Neuronal stem cell (in vitro differentiated cells): ENCODE measurements at regions not wholly inside any gene's neighbourhood (a gene's known extent, or its start where the extent isn't known, plus 50 kb on each side); places are given as distances from the start of the nearest gene placed in this dataset.

ENCODE experiments used
- DNase-seq: peaks from one replicate; pipeline ENCODE4 v3.0.0-alpha.2; 2013; ENCODE audit warnings: low spot score
- H2AFZ ChIP-seq: one replicate; pipeline ENCODE4 v1.6.1; 2013; ENCODE audit warnings: mild to moderate bottlenecking, low read length, inconsistent platforms
- H2AK5ac ChIP-seq: 2 replicates; pipeline ENCODE4 v1.6.1; 2013; ENCODE audit warnings: low read depth, mild to moderate bottlenecking, inconsistent platforms, low read length, moderate library complexity, mixed read lengths
- H2BK120ac ChIP-seq: 2 replicates; pipeline ENCODE4 v1.6.1; 2013; ENCODE audit warnings: low read depth, mild to moderate bottlenecking, inconsistent platforms, low read length, moderate library complexity, mixed read lengths
- H2BK12ac ChIP-seq: one replicate; pipeline ENCODE4 v1.6.1; 2013; ENCODE audit warnings: low read length, inconsistent platforms
- H2BK15ac ChIP-seq: 2 replicates; pipeline ENCODE4 v1.6.1; 2013; ENCODE audit warnings: mild to moderate bottlenecking, low read length, inconsistent platforms, mixed read lengths
- H2BK5ac ChIP-seq: one replicate; pipeline ENCODE4 v1.6.1; 2013; ENCODE audit warnings: inconsistent platforms, mild to moderate bottlenecking, low read length, moderate library complexity
- H3K14ac ChIP-seq: one replicate; pipeline ENCODE4 v1.6.1; 2013; ENCODE audit warnings: low read length, inconsistent platforms
- H3K18ac ChIP-seq: 2 replicates; pipeline ENCODE4 v1.6.1; 2013; ENCODE audit warnings: low read length, inconsistent platforms
- H3K23ac ChIP-seq: 2 replicates; pipeline ENCODE4 v1.6.1; 2013; ENCODE audit warnings: low read depth, mild to moderate bottlenecking, mixed read lengths, low read length, inconsistent platforms; ENCODE audit not compliant: poor library complexity
- H3K27ac ChIP-seq: replicated peaks from 3 replicates; pipeline ENCODE4 v1.5.1; 2013; ENCODE audit warnings: low read length, inconsistent platforms
- H3K27me3 ChIP-seq, 3 experiments: 2 replicates each; pipeline ENCODE4 v1.6.1; 2013; ENCODE audit warnings: low read length in 3 of 3, mild to moderate bottlenecking in 2 of 3, inconsistent platforms in 1 of 3, low read depth in 1 of 3, mixed read lengths in 1 of 3, moderate library complexity in 1 of 3; ENCODE audit not compliant: control insufficient read depth in 3 of 3, insufficient read depth in 3 of 3
- H3K36me3 ChIP-seq, 2 donors: replicated peaks in 1 of 2; 2 replicates each; pipeline ENCODE4 v1.6.1; 2013; ENCODE audit warnings: low read length in 2 of 2; ENCODE audit not compliant: control insufficient read depth in 2 of 2, insufficient read depth in 2 of 2
- H3K4ac ChIP-seq: 2 replicates; pipeline ENCODE4 v1.6.1; 2013; ENCODE audit warnings: inconsistent platforms, mild to moderate bottlenecking, low read length, moderate library complexity
- H3K4me1 ChIP-seq, 2 donors: 1 replicate in 1 of 2; 2 replicates in 1 of 2; pipeline ENCODE4 v1.6.1; 2013; ENCODE audit warnings: low read length in 2 of 2, low read depth in 1 of 2; ENCODE audit not compliant: control insufficient read depth in 2 of 2, insufficient read depth in 1 of 2
- H3K4me2 ChIP-seq: one replicate; pipeline ENCODE4 v1.6.1; 2013; ENCODE audit warnings: mild to moderate bottlenecking, low read length, inconsistent platforms; ENCODE audit not compliant: insufficient read depth, poor library complexity, severe bottlenecking
- H3K4me3 ChIP-seq, 2 donors: 2 replicates each; pipeline ENCODE4 v1.5.1; 2013; ENCODE audit warnings: low read length in 2 of 2, mild to moderate bottlenecking in 2 of 2, inconsistent platforms in 1 of 2, moderate library complexity in 1 of 2
- H3K79me1 ChIP-seq: one replicate; pipeline ENCODE4 v1.6.1; 2013; ENCODE audit warnings: low read depth, mild to moderate bottlenecking, inconsistent platforms, low read length, moderate library complexity
- H3K9ac ChIP-seq: one replicate; pipeline ENCODE4 v1.6.1; 2013; ENCODE audit warnings: mild to moderate bottlenecking, low read depth, low read length, inconsistent platforms; ENCODE audit not compliant: poor library complexity
- H3K9me3 ChIP-seq, 2 donors: replicated peaks in 1 of 2; 2 replicates each; pipeline versions ENCODE3 to v1.6.1; 2013; ENCODE audit warnings: low read length in 2 of 2, mild to moderate bottlenecking in 2 of 2, inconsistent platforms in 1 of 2, low read depth in 1 of 2, mixed read lengths in 1 of 2, moderate library complexity in 1 of 2; ENCODE audit not compliant: control insufficient read depth in 2 of 2, insufficient read depth in 1 of 2
- H4K8ac ChIP-seq: one replicate; pipeline ENCODE4 v1.6.1; 2013; ENCODE audit warnings: low read depth, mild to moderate bottlenecking, inconsistent platforms, low read length, moderate library complexity
- H4K91ac ChIP-seq: one replicate; pipeline ENCODE4 v1.6.1; 2013; ENCODE audit warnings: low read length, low read depth, mild to moderate bottlenecking, inconsistent platforms; ENCODE audit not compliant: poor library complexity
- WGBS, 2 donors: extraction: QIAGEN DNeasy Blood & Tissue Kit; methylation state at CpG; one replicate each; pipeline ENCODE4 v1.1.7; 2013; ENCODE audit warnings: missing lambda C conversion rate in 2 of 2, mixed read lengths in 1 of 2; ENCODE audit not compliant: insufficient read length in 2 of 2, insufficient replicate concordance in 1 of 2; ENCODE audit errors: extremely low coverage in 2 of 2; 5-methylcytosine and 5-hydroxymethylcytosine counted together

DNA sequence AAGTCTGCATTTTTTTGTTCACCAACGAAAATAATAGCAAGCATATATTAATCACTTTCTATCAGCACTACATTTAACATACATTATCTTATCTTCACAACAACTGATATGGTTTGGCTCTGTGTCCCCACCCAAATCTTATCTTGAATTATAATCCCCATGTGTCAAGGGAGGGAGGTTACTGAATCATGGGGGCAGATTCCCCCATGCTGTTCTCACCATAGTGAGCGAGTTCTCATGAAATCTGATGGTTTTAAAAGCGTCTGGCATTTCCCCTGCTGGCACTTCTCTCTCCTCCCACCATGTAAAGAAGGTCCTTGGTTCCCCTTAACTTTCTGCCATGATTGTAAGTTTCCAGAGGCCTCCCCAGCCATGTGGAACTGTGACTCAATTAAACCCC is 235.7 kb upstream of the RXFP2 start:
- no peak overlapping the region for H2BK5ac ChIP-seq
- H4K91ac ChIP-seq, result no peak overlapping the region
- H3K27me3 ChIP-seq, result no peaks in the 10 kb centered on the region
- H4K8ac ChIP-seq, result no peak overlapping the region
- WGBS, 2 donors, result no CpG with 5 or more reads among the region's 3 CpGs
- H2AK5ac ChIP-seq, result no peak overlapping the region
- H3K4me3 ChIP-seq, result no peak overlapping the region
- no peak overlapping the region for H3K27ac ChIP-seq
- no peak overlapping the region for H3K4me2 ChIP-seq
- no peaks in the 10 kb centered on the region for H3K36me3 ChIP-seq
- H3K4me1 ChIP-seq, result no peaks in the 10 kb centered on the region
- no peak overlapping the region for H3K23ac ChIP-seq
- no peak overlapping the region for H3K14ac ChIP-seq
- peaks cover 2 to 4% of the 10 kb centered on the region in 2 donors for H3K9me3 ChIP-seq
- H2BK12ac ChIP-seq, result no peak overlapping the region
- no peak overlapping the region for H3K18ac ChIP-seq
- DNase-seq, result no peak
- H2BK15ac ChIP-seq, result no peak overlapping the region
- no peaks in the 10 kb centered on the region for H3K79me1 ChIP-seq
- H2BK120ac ChIP-seq, result no peak overlapping the region
- no peak overlapping the region for H3K9ac ChIP-seq
- no peak overlapping the region for H3K4ac ChIP-seq
- no peak overlapping the region for H2AFZ ChIP-seq

- no peak overlapping the region for H3K4me2 ChIP-seq
- H3K4ac ChIP-seq, result no peak overlapping the region
- H3K9ac ChIP-seq, result no peak overlapping the region
- H4K91ac ChIP-seq, result no peak overlapping the region
- no peak overlapping the region for H2BK120ac ChIP-seq
- H2BK12ac ChIP-seq, result no peak overlapping the region
- no peak overlapping the region for H3K4me3 ChIP-seq
- WGBS, 2 donors, result no CpG with 5 or more reads among the region's 3 CpGs
- no peak for DNase-seq
- no peak overlapping the region for H2AFZ ChIP-seq
- no peaks in the 10 kb centered on the region for H3K4me1 ChIP-seq
- H3K27me3 ChIP-seq, result no peaks in the 10 kb centered on the region
- no peaks in the 10 kb centered on the region for H3K36me3 ChIP-seq
- no peak overlapping the region for H2BK15ac ChIP-seq
- no peak overlapping the region for H3K23ac ChIP-seq
- H4K8ac ChIP-seq, result no peak overlapping the region
- H3K18ac ChIP-seq, result no peak overlapping the region
- H3K9me3 ChIP-seq, result no peaks in the 10 kb centered on the region
- no peak overlapping the region for H3K14ac ChIP-seq
- no peak overlapping the region for H3K27ac ChIP-seq
- H2AK5ac ChIP-seq, result no peak overlapping the region
- no peak overlapping the region for H2BK5ac ChIP-seq
- no peaks in the 10 kb centered on the region for H3K79me1 ChIP-seq
These were observed 234.4 kb upstream of the RXFP2 start for GRCh38 chr13:31504918-31505317.

GRCh38 chr13:31512331-31512730 is 227.0 kb upstream of the RXFP2 start:
- Histone ChIP-seq H2BK15ac (no peak overlapping the region), H3K79me1 (no peaks in the 10 kb centered on the region)

DNA sequence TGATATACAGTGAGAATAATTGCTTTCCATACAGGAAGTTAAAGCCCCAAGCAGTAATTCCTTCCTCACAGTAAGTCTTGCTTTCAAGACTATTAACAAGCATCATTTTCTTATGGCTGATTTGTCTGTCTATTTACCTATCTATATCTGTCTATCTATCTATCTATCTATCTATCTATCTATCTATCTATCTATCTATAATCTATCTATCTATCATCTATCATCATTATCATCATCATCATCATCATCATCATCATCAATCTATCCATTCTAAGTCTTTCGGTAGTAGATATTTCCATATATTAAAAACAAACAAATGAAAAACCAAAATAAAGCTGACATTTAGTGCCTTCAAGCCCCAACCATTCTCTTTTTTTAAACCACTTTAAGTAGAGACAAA is 224.4 kb upstream of the RXFP2 start:
- Histone ChIP-seq H2BK120ac (no peak overlapping the region), H2BK15ac (no peak overlapping the region), H3K4me2 (no peak overlapping the region), H3K79me1 (no peaks in the 10 kb centered on the region), H3K18ac (no peak overlapping the region), H4K8ac (no peak overlapping the region), H3K4me1 (no peaks in the 10 kb centered on the region), H3K4ac (no peak overlapping the region), H3K9me3 (no peaks in the 10 kb centered on the region), H3K9ac (no peak overlapping the region), H2AK5ac (no peak overlapping the region), H3K36me3 (no peaks in the 10 kb centered on the region), H2AFZ (no peak overlapping the region), H2BK12ac (no peak overlapping the region), H3K23ac (no peak overlapping the region), H3K4me3 (no peak overlapping the region), H3K27ac (no peak overlapping the region), H4K91ac (no peak overlapping the region), H3K14ac (no peak overlapping the region), H3K27me3 (no peaks in the 10 kb centered on the region), H2BK5ac (no peak overlapping the region)
- no peak for DNase-seq
- WGBS, 2 donors, result 100% methylated on average over 1 of the region's 1 CpG; no CpG with 5 or more reads in 1 of the 2 donors

More at GRCh38 chr13:31512331-31512730, 227.0 kb upstream of the RXFP2 start:
- H3K4me1 ChIP-seq, result no peaks in the 10 kb centered on the region
- no peak overlapping the region for H4K8ac ChIP-seq
- H3K23ac ChIP-seq, result no peak overlapping the region
- no peak for DNase-seq
- no peak overlapping the region for H3K4ac ChIP-seq
- H2BK12ac ChIP-seq, result no peak overlapping the region
- no peak overlapping the region for H3K9ac ChIP-seq
- H3K27ac ChIP-seq, result no peak overlapping the region
- H2AK5ac ChIP-seq, result no peak overlapping the region
- no peak overlapping the region for H2BK120ac ChIP-seq
- H2BK5ac ChIP-seq, result no peak overlapping the region
- no peaks in the 10 kb centered on the region for H3K36me3 ChIP-seq
- WGBS, 2 donors, result no CpG with 5 or more reads among the region's 3 CpGs
- H3K18ac ChIP-seq, result no peak overlapping the region
- no peaks in the 10 kb centered on the region for H3K9me3 ChIP-seq
- H3K4me2 ChIP-seq, result no peak overlapping the region
- no peak overlapping the region for H3K4me3 ChIP-seq
- no peaks in the 10 kb centered on the region for H3K27me3 ChIP-seq
- no peak overlapping the region for H3K14ac ChIP-seq
- no peak overlapping the region for H4K91ac ChIP-seq
- no peak overlapping the region for H2AFZ ChIP-seq
